ENCODE measurements at regions not wholly inside any gene's neighbourhood (a gene's known extent, or its start where the extent isn't known, plus 50 kb on each side); places are given as distances from the start of the nearest gene placed in this dataset.
"Not testable (repeated sequence)": the region's sequence is repeated elsewhere in the genome, so short reads cannot be mapped to it uniquely, and the experiment has no call there.

DNA sequence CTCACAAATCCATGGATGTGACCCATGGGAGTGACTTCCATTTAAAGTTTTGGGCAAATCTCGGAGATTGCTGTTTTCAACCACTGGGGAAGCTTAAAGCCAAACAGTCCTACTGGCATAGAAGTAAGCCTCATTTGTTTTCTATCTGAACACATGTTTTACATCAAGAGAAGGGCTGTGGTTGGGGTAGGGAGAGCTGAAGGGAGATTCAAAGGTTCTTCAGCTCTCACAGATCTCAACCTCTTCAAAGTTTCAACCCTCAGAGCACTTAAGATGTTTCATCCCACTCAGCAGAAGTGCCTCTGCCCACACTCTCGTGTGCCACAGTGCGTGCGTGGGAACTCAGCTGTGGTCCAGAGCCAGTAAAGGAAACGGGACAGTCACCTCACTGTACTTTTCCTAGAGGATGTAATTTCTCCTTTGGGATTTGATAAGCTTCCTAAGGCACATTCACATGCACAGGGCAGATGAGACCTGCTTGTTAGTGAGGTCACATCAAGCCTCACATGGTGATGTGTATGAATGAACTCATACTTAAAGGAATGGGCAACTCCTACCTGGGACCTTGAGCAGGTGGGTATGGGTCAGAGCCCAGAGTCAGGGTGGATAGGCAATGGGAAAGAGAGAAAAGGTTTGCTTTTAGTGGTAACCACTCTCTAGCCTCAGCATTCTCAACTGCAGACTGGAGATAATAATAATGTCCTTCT lies 260.2 kb downstream of the BCL2L11 start:
- H3K4me3 ChIP-seq (ENCODE audit: low read length): not testable (repeated sequence)
- peak; percentile 17 for DNase-seq (ENCODE audit: low read depth, low spot score)

DNA sequence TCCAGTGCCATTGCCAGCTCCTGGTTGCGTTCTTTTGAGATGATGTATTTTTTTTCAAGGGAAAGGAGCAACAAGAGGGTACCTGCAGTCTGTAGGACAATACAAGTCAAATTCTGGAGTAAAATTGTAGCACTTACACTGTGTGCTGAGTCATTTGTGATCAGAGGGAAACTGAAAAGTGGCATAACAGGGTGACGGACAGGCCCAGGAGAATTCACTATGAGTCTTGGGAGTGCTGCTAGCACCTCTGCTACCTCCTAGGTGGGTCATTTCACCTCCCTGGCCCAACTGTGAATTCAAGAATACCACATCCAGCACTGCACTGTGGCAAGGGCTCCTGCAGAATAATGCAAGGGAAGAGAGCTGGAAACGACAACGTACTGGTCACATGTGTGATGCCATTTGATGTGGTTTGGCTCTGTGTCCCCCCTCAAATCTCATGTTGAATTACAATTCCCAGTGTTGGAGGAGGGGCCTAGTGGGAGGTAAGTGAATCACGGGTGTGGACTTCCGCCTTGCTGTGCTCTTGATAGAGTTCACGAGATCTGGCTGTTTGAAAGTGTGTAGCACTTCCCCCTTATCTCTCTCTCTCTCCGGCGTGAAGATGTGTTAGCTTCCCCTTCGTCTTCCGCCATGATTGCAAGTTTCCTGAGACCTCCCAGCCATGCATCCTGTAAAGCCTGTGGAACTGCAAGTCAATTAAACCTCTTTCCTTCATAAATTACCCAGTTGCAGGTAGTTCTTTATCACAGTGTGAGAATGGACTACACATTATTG lies 261.0 kb downstream of the BCL2L11 start:
- DNase-seq (ENCODE audit: low read depth, low spot score); H3K4me3 ChIP-seq (ENCODE audit: low read length): not testable (repeated sequence)

DNA sequence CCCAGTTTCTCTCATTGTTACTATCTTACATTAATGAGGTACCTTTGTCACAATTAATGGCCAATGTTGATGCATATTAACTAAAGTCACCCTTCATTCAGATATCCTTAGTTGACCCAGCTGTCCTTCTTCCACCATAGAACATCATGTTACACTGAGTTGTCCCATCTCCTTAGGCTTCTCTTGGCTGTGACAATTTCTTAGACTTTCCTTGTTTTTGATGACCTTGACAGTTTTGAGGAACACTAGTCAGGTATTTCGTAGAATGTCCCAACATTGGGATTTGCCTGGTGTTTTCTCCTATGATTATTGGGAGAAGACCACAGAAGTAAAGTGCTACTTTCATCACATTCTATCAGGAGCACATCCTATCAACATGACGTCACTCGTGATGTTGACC lies 261.8 kb downstream of the BCL2L11 start:
- DNase-seq (ENCODE audit: low read depth, low spot score); H3K4me3 ChIP-seq (ENCODE audit: low read length): not testable (repeated sequence)

DNA sequence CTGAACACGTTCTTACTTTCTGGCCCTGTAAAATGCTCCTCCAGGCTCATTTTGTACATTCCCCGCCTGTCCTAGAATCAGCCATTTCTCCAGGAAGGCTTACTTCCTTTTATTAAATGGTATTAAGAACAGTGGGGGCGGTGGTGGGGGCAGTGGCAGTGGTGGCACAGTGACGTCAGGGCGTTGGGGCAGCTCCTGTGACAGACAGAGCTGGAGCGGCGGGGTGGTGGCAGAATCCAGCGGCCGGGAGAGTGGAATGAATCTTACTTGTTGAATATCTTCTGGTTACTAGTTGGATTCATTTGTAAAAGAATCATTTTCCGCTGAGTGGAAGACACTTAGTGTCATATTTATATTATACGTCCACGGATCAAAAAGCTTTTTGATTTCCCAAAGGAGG lies 262.6 kb downstream of the BCL2L11 start:
- not testable (repeated sequence) for DNase-seq (ENCODE audit: low read depth, low spot score); H3K4me3 ChIP-seq (ENCODE audit: low read length)

DNA sequence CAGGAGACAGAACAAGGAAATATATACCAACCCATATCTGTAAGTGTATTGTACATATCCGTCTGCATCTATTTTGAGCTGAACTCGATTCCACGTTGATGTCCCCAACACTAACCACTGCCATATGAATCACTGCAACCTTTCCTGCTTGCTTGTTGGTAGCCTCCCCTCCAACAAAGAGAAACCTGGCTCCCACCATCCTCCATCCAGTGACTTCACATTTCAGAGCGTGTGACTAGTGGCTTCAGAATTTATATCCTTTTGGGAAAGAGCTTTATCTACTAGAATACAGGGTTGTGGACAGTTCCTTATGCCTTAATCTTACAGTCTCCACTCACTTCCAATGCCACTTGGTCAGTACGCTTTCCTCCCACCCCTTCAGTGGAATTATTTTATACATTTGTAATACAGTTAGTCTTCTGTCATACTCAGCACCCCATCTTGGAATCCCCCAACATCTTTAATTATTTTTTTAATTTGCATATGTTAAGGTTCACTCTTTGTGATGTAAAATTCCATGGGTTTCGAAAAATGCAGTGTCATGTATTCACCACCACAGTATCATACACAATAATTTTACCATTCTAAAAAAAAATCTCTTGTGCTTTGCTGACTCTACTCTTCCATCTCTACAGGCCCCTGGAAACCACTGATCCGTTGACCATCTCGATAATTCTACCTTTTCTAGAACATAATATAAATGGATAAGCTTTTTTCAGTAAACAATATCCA lies 264.7 kb downstream of the BCL2L11 start:
- DNase-seq (ENCODE audit: low read depth, low spot score); H3K4me3 ChIP-seq (ENCODE audit: low read length): not testable (repeated sequence)

DNA sequence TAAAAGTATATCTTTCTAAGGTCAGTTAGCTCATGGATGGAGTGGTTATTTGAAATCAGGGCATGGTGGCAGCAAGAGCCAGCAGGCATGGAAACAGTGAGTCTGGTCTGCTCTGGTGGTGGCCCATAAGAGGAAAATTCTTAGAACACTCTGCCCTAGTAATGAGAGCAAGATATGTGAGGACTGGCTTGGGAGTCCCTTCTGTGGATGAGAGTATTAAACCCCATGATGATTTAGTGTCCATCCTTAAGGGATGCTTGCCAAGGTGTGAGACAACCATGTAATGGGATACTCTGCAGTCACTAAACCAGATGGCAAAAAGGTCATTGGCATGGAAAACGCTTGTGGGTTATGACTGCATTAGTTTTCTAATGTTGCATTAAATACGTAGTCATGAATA lies 269.9 kb downstream of the BCL2L11 start:
- not testable (repeated sequence) for DNase-seq (ENCODE audit: low read depth, low spot score); H3K4me3 ChIP-seq (ENCODE audit: low read length)

DNA sequence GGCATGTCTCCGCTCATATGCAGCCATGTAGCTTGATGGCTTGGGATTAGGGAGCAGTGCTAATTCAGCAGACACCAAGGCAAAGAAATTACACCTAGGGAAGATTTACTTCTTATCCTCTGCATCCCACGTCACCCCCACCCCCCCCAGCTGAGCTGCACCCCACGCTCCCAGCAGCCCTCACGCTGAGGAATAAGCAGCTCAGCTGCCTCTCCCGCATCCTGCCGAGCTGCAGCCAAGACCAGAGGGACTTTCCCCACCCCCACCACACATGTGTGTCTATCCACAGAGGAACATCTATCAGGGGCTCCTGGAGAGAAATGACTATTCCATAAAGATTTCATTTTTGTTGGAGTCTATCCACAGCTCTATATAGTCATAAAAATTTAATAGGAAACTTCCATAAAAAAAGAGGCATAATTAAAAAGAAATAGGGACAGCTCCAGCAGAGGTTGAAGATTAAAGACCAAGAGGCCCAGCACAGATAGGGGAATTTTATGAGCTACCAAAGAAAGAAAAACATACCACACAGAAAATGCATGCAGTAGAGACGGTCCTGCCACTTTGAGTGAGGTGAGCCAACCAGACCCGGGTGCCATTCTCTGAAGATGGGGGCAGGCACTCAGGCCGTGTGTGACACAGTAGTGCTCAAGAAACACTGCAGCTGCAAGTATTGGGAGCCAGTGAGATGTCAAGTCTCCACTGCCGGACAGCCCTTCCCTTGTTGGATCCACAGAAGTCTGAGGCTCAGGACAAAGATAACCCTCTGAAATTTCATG lies 274.8 kb downstream of the BCL2L11 start:
- not testable (repeated sequence) for DNase-seq (ENCODE audit: low read depth, low spot score); H3K4me3 ChIP-seq (ENCODE audit: low read length)

DNA sequence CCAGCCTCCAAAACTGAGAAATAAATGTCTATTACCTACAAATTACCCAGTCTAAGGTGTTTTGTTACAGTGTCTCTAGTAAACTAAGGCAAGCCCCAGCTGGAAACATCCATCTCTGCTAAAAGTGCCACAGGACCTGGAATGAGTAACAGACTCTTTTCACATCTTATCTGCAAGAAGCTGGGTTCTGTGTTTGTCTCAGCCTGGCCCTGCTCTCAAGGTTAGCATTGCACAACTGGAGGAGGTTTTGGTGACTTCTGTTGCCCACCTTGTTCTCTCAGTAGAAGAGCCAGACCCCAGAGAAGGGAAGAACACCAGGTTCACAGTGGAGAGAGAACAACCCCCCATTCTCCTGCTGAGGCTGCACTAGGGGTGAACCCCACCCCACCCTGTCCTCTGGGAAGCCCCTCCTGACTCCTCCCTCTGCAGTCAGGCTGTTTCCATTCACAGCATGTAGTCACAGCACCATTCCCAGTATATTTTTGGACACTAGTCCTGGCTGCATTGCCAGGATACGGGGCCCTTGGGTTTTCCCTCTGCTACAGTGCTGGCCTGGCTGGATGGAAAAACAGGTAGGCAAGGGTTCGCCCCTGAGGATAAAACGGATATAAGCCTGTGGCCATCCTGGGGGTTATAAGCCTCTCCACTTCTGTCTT lies 280.0 kb downstream of the BCL2L11 start:
- not testable (repeated sequence) for H3K4me3 ChIP-seq (ENCODE audit: low read length); DNase-seq (ENCODE audit: low read depth, low spot score)

DNA sequence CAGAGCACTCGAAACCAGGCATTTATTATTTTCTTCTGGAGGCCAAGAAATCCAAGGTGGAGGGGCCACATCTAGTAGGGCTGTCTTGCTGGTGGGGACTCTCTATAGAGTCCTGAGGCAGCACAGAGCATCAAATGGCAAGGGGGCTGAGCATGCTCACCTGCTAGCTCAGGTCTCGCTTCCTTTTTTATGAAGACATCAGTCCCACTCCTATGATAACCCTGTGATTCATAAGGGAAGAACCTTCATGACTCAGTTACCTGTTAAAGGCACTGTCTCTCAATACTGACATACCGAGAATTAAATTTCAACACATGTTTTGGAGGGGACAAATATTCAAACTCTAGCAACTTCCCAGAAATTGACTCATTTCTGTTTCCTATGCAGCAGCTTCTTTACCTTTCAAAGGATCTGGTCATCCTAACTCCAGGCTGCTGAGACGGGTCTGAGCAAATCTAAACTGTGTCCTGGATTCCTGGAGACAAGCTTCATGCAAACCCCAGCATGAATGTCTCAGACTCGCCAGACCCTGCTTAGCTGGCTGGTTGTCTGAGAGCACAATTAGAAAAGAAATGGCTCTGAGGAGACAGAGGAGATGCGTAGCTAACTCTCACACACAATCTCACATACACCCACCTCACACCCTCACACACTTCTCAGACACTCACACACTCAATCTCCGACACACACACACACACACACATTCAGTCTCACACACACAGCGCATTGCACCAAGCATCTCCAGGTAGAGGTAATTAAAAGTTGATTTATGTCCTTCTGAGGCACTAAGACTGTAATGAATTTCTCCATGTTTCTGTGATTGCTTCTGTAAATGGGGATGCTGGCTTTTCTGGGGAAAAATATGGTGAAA lies 280.8 kb downstream of the BCL2L11 start:
- DNase-seq (ENCODE audit: low read depth, low spot score); H3K4me3 ChIP-seq (ENCODE audit: low read length): not testable (repeated sequence)

DNA sequence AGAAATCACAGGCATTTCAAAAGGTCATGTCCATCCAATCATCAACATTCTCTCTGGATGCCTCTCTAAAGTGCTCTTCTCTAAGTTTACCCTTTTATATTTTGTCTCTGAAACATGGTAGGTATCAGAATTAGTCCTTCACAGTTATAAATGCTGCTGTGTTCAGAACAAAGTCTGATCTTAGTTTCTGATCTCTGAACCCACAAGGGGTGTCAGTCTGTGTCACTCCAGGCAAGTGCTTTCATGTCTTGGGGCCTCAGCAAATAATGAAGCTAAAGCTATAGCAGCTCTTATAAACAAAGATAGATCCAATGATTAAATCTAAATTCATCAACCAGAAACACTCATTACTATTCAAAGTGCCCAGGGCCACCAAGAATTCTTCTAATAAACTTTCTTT lies 281.7 kb downstream of the BCL2L11 start:
- not testable (repeated sequence) for H3K4me3 ChIP-seq (ENCODE audit: low read length); DNase-seq (ENCODE audit: low read depth, low spot score)

DNA sequence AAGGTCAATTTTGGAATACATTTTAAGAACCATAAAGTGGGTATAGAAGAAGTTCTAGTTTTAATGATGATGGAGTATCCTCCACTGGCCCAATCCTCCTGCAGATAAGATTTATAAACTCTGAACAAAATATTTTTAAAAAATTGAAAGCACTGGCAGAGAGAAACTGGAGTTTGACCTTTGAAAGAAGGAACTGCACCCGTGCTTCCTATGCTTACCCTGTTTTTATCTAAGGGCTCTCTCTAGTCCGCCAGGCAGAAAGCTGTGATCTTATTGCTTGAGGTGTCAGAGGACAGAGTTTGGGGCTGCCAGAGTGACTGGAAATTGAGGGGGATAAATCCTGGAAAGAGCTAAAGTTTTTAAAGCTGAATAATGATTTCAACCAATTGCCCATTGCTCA lies 282.6 kb downstream of the BCL2L11 start:
- H3K4me3 ChIP-seq (ENCODE audit: low read length); DNase-seq (ENCODE audit: low read depth, low spot score): not testable (repeated sequence)

DNA sequence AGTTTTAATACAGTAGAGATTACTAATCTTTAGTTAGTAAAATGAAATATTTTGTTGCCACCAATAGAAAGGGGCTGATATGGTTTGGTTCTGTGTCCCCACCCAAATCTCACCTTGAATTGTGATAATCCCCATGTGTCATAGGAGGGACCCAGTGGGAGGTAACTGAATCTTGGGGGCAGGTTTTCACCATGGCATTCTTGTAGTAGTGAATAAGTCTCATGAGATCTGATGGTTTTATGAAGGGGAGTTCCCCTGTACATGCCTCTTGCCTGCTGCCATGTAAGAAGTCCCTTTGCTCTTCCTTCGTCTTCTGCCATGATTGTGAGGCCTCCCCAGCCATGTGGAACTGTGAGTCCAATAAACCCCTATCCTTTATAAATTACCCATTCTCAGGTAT lies 285.9 kb downstream of the BCL2L11 start:
- DNase-seq (ENCODE audit: low read depth, low spot score); H3K4me3 ChIP-seq (ENCODE audit: low read length): not testable (repeated sequence)

DNA sequence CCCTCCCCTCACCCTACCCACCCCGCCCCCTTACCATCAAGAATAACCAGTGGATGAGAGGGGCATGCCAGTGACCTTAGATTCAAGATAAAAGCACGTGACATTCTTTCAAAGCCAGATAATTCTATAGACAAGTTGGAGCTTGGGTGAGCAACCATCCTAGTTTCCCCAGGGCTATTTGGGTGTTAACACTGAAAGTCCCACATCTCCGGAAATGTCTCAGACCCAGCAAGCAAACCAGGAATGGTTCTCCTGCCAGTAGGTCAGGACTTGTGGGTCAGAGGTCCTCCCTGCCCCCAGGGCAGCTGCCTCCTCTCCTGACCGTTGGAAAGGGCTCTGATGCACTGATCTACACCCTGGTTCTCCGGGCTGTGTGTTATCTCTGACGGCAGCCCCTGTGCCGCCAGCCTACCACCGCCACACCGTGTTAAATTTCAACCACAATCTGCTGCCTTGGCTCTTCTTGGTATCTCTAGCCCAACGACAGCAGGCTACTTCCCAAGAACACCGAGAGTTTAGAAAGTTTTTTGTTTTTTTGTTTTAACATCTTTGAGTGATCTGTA lies 287.0 kb downstream of the BCL2L11 start:
- not testable (repeated sequence) for H3K4me3 ChIP-seq (ENCODE audit: low read length); DNase-seq (ENCODE audit: low read depth, low spot score)

DNA sequence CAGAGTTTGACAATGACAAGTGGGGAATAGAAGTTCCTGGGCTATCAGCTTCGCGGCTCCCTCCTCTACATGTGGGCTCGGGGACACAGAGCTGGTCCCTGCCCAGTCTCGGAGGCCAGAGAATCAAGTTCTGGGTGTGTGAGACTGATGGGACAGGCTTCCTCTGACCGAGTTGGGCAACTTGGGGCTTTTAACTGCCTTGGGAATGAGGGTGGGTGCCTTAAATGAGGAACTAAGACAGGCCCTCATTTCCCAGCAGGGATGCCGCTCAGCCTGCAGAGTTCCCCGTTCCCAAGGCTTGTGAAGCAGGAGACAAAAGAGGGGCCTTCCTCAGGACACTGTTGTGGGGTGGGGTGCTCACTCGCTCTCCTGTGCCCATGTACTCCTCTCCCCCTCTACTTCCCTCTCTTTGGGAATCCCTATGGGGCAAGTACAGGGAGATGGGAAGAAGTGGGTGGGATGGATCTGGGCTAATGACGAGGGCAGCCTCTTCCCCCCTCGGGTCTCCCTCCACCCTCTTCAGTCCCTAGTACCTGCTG lies 290.2 kb downstream of the BCL2L11 start:
- not testable (repeated sequence) for DNase-seq (ENCODE audit: low read depth, low spot score); H3K4me3 ChIP-seq (ENCODE audit: low read length)

DNA sequence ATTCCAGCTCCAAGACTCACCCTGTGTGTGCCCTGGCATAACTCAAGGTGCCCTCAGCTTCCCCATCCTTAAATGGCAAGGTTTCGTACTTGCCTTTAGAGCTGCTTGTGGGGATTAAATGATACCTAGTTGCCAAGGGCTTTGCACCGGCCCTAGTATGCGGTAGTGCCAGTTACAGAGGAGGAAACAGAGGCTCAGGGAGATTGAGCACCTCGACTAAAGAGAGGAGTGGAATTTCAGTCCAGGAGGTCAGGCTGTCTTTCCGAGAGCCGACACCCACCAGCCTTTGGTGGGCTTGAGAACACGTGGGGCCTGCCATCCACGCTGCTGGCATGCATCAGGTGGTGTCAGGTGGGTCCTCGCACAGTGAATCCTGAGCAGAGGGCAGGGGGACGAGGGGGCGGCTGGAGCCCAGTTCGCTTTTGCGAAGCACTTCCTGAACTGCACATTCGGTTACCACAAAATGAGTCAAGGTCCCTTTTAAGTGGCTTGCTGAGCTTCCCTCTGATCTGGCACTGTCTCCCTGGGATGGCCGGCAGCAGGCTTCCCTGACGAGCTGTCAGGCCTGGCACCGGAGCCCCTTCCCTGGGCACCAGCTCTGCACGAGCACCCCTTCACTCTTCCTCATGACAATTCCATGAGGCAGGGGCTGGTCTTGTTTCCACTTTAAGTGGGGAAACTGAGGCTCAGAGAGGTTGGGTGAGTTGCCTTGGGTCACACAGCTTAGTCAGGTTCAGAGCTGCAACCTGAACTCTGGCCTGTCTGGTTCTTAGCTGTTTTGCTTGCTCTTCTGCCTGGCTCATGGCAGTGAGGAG lies 291.4 kb downstream of the BCL2L11 start:
- not testable (repeated sequence) for DNase-seq (ENCODE audit: low read depth, low spot score); H3K4me3 ChIP-seq (ENCODE audit: low read length)

DNA sequence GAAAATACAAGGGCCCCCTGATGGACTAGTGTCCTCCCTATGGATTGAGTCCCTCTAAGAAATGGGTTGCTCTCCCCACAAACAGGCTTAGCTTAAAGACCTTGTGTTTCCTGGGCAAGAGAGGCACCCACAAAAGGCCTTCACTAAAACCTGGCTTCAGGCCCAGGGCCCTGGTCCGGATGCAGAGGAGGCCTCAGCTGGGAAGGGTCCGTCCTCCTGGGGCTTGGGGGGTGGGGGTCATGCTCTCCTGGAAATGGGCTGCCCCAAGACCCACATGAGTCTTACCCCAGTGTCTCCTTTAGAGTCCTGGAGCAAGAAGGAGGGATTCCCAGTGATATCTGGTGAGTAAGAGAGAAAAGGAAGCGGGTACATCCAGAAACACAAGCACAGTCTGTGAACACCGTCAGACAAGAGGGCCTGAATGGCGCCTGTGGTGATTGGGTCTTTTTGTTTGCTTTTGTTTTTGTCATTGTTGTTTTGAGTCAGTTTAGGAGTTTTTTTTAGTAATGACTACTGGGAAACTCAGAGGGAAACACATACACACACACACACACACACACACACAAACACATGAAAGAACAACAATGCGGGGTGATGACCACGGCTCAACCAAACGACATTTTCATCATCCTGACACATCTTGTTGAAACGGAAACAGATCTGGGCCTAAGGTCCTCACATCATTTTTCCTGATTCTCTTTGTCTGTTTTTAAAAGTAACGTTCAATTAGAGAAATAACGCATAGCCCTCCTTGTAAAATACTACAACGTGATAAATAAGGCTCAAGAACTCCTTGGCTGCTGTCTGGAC lies 292.3 kb downstream of the BCL2L11 start:
- not testable (repeated sequence) for DNase-seq (ENCODE audit: low read depth, low spot score); H3K4me3 ChIP-seq (ENCODE audit: low read length)

All from Jurkat, Clone E6-1 (cell line).